ENCODE measurements at regions not wholly inside any gene's neighbourhood (a gene's known extent, or its start where the extent isn't known, plus 50 kb on each side); places are given as distances from the start of the nearest gene placed in this dataset.

- TF ChIP-seq RARB (CRISPR knock-in tag; IDR thresholded peaks at IDR 0.05), result no peak
- TF ChIP-seq, protein P1, sequence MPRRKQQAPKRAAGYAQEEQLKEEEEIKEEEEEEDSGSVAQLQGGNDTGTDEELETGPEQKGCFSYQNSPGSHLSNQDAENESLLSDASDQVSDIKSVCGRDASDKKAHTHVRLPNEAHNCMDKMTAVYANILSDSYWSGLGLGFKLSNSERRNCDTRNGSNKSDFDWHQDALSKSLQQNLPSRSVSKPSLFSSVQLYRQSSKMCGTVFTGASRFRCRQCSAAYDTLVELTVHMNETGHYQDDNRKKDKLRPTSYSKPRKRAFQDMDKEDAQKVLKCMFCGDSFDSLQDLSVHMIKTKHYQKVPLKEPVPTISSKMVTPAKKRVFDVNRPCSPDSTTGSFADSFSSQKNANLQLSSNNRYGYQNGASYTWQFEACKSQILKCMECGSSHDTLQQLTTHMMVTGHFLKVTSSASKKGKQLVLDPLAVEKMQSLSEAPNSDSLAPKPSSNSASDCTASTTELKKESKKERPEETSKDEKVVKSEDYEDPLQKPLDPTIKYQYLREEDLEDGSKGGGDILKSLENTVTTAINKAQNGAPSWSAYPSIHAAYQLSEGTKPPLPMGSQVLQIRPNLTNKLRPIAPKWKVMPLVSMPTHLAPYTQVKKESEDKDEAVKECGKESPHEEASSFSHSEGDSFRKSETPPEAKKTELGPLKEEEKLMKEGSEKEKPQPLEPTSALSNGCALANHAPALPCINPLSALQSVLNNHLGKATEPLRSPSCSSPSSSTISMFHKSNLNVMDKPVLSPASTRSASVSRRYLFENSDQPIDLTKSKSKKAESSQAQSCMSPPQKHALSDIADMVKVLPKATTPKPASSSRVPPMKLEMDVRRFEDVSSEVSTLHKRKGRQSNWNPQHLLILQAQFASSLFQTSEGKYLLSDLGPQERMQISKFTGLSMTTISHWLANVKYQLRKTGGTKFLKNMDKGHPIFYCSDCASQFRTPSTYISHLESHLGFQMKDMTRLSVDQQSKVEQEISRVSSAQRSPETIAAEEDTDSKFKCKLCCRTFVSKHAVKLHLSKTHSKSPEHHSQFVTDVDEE (CRISPR knock-in tag; IDR thresholded peaks at IDR 0.05), result no peak
- no peak for TF ChIP-seq ZNF565 (CRISPR knock-in tag; conservative IDR thresholded peaks at IDR 0.05; ENCODE audit: low read depth)
- no peak for TF ChIP-seq GLIS3 (CRISPR knock-in tag; IDR thresholded peaks at IDR 0.05)
- TF ChIP-seq ZNF8 (CRISPR knock-in tag; IDR thresholded peaks at IDR 0.05), result no peak
Observed at GRCh38 chr9:86515221-86515620, 161.0 kb upstream of the TUT7 start.
